ENCODE measurements at regions not wholly inside any gene's neighbourhood (a gene's known extent, or its start where the extent isn't known, plus 50 kb on each side); places are given as distances from the start of the nearest gene placed in this dataset.
"Not testable (repeated sequence)": the region's sequence is repeated elsewhere in the genome, so short reads cannot be mapped to it uniquely, and the experiment has no call there.

DNA sequence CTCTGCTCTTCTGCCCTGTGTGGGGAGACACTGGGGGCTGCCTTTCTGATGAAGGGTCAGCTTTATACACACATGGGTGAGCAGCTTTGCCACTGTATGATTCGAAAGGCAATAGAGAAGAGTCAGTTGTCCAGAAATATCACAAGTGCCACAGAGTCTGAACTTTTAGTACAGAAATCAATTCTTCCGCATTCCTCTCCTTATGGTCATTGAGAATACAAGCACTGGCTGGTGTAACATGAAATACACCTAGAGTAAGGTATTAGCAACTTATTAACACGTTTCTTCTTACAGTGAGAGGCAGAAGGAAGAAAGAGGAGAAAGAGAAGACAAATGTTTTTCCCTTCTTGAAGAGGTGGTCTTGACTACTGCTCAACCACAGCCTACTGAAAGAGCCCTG lies 579.2 kb downstream of the ZEB2 start:
- FAIRE-seq: no peak

DNA sequence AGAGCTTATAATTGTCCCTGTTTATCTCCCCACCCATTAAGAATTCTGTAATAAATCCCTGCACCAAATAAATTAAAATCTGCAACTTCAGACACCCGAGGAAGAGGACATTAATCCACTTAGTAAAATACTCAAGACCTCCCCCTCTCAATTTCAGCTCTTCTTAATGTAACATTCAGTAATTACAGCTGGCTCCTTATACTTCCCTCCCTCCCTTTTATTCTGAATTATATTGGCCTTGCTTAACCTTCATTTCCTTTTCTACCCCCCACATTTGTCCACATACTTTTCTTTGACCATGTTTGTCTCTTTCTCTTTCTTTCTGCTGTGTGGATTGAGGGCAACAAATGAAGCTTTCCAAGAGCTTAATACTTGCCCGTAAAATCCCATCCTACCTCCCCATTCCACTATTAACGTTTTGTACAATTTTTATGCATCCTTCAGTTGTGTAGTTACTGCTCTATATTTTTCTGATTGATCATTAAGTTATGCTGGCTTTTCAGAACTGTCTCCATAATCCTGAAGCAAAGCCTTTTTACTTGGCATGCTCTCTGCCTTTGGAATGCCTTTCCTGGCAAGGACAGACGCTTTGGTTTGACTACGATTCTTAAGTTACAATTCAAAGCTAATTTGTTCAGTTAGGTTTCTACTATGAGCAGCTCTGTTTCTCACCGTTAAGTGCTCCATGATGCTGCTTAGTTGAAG lies 580.1 kb downstream of the ZEB2 start:
- FAIRE-seq: no peak

DNA sequence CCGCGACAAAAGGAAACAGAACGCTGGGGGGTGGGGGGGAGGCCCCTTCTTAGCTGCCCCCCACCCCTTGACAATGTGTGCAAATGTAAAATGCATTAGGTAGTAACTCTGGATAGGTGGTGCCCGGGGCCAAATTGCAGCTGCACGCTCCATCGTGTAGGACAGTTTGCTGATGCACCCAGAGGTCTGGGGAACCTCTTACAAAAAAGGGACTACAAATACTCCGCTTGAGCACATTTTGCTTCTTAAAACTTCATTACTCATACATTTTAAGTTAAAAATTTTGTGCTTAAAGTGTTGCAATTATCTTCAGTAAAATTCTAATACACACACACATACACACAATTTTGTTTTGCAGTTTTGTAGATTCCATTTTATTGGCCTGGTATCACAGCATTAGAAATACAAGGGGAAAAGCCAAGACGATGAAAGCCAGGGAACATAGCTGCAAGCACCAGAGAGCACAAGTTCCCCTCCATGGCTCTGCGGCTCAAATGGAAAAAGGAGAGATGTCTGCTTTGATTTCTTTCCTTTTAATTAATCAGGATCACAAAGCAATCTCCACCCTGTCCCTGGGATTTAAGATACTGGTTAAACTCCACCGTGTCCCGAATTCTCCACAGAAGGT lies 582.1 kb downstream of the ZEB2 start:
- FAIRE-seq: no peak

- no peak for FAIRE-seq
Observed at GRCh38 chr2:143936848-143937722, 582.8 kb downstream of the ZEB2 start.

DNA sequence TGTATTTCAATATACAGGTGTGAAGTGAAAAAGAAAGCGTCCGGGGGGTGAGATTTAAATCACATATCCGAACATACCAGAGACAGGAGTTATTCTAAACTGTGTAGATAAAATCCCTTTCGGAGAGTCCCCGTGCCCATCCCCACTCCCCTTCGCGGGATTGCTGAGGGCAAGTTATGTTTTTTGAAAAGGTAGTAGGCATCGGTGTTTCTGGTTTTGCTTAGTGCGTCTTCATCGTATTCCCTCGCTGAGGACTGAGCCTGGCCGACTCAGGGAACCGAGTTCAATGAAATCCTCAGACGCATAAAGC lies 583.4 kb downstream of the ZEB2 start:
- FAIRE-seq: no peak

DNA sequence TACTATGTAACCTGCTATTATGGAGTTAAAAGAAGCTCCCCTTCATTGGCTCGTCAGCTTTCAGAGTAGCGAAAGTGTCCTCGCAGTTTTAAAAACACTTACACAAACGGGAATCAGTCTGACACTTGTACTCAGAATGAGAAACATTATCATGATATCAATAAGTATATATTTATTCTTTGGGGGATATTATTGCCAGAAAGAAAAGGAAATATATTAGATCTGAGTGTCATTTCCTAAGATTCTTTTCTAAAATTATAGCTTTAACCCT lies 584.5 kb downstream of the ZEB2 start:
- FAIRE-seq: no peak

DNA sequence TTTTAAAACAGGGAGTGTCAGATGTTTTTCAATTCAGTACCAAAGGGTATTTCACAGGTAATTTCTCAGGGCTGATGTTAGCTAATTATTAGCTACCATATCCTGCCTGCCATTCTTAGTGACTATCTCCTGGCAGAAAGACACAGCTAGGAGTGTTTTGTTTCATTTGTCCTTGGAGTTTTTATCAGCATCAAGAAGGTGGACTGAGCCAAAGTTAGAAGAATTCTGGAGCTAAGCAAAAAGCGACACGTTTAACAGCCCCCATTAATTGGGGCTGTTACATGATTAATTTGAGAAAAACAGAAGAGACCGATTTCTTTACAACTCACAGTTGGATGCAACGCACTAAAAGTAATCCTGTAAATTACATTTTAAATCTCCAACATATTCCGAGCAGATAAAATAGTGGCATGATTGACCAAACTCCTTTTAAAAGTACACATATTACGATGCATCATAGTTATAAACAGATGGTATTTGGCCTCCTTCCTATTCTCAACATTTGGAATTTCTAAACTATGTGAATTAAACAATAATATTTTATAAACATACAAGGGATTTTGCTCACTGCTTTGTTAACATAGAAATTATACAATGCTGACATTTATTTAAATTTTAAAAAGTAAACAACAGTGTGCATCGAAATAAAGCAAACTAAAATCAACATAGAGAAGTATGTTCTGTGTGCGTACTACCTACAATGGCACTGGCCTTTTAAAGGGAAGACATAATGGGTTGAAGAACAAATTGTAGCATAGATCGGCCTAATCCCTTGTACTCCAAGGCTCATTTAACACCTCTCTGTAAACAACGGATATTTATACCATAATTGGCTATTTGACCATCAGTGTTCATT lies 585.1 kb downstream of the ZEB2 start:
- FAIRE-seq: no peak

- no peak for FAIRE-seq
Observed at GRCh38 chr2:143933946-143934569, 585.9 kb downstream of the ZEB2 start.

DNA sequence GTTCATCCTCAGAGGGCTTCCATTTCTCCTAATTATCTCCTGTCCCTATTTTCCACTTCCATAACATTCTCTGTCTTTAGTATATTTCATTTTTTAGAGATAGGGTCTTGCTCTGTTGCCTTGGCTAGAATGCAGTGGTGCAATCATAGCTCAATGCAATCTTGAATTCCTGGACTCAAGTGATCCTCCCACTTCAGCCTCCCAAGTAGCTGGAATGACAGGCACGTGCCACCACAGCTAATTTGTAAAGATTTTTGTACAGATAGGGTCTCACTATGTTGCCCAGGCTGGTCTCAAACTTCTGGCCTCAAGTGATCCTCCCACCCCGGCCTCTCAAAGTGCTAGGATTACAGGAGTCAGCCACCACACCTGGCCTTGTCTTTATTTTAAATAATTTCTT lies 589.0 kb downstream of the ZEB2 start:
- no peak for FAIRE-seq

DNA sequence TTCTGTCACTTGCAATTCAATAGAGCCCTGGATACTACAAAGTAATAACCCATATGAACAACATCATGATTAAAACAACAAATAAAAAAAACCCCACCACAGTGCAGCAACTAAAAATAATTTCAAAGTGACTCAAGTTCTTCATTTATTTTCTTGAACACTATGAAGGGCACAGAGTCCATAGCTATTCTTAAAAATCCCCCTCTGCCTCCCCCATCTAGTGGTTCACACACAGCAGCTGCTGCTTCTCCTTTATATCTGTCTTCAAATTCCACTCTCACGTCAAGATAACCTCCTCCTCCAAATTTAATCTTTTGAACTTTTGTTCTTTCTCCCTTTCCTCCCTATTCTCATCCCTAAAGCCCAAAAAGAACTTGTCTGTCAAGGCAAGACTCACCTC lies 591.3 kb downstream of the ZEB2 start:
- no peak for FAIRE-seq

GRCh38 chr2:143928184-143928583 lies 591.7 kb downstream of the ZEB2 start:
- no peak for FAIRE-seq

- FAIRE-seq: no peak
Observed at GRCh38 chr2:143926736-143927135, 593.2 kb downstream of the ZEB2 start.

- not testable (repeated sequence) for FAIRE-seq
Observed at GRCh38 chr2:143922261-143922830, 597.6 kb downstream of the ZEB2 start.

- FAIRE-seq: no peak
Observed at GRCh38 chr2:143918465-143918989, 601.4 kb downstream of the ZEB2 start.

GRCh38 chr2:143916781-143917180 lies 603.1 kb downstream of the ZEB2 start:
- FAIRE-seq: no peak

DNA sequence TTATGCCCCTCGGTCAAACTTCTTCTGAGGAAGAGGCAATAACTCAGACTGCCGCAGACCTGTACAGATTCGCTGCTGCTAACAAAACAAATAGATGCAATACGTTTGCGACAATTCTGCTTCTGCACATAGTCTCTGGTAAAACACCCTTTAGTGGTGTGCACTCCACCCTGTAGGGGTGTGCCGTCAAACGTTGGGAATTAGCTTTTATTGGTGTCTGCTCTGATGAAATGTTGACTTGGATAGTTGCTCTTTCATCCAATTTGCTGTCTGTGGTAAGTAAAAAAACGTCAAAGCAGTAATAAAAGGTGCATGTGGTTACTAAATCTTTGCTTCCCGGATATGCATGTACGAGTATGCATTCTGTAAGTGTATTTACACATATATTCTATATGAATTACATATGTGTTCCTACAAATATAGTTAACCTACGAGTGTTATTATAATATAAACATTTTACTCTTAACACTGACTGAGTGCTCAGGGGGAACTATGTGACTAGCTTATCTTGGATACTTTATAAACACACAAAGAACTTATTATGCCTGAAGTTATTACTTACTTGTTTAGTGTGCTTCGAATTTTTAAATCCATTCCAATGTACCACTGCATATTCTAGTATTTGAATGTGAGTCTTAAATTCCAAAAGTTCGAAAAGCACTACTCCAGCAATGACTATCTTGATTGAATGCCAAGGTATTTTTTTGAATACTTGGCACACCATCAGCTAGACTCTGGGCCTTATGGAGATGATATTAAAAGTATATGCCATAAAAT lies 610.2 kb downstream of the ZEB2 start:
- no peak for FAIRE-seq

- FAIRE-seq: no peak
Observed at GRCh38 chr2:143908843-143909242, 611.1 kb downstream of the ZEB2 start.

- no peak for FAIRE-seq
Observed at GRCh38 chr2:143907801-143908200, 612.1 kb downstream of the ZEB2 start.

- no peak for FAIRE-seq
Observed at GRCh38 chr2:143906850-143907249, 613.1 kb downstream of the ZEB2 start.

- no peak for FAIRE-seq
Observed at GRCh38 chr2:143905587-143905986, 614.3 kb downstream of the ZEB2 start.

GRCh38 chr2:143903172-143903856 lies 616.6 kb downstream of the ZEB2 start:
- no peak for FAIRE-seq

All from A204.1 (cell line).